B cell (primary cell): ENCODE measurements at regions not wholly inside any gene's neighbourhood (a gene's known extent, or its start where the extent isn't known, plus 50 kb on each side); places are given as distances from the start of the nearest gene placed in this dataset.

Experiments used
- ATAC-seq: fragments of 200-7000 bp; cut with Tn5 transposase; one replicate; pipeline ENCODE4 v1.10.0; 2021; ENCODE audit warnings: low read depth, mild to moderate bottlenecking, moderate number of reproducible peaks, moderate library complexity
- CTCF ChIA-PET: fragments of 350-600 bp; sonication (Branson Sonifier 250); formaldehyde crosslinking; loops from one replicate; lab custom pipeline; 2021; ENCODE audit warnings: antibody characterized with exemption, inconsistent platforms; lab: Charles Lee
- POLR2A ChIA-PET: fragments of 350-600 bp; sonication (Branson Sonifier 250); formaldehyde crosslinking; loops from one replicate; lab custom pipeline; 2021; ENCODE audit warnings: antibody characterized with exemption; lab: Charles Lee
- DNase-seq: peaks from one replicate; pipeline ENCODE4 v3.0.0; 2013
- H2AFZ ChIP-seq: 2 replicates; pipeline ENCODE4 v1.6.1; 2012; ENCODE audit warnings: mild to moderate bottlenecking, low read depth, low read length; ENCODE audit not compliant: insufficient read depth, poor library complexity, severe bottlenecking
- H3K27ac ChIP-seq, 2 donors: 1 replicate in 1 of 2; 2 replicates in 1 of 2; pipeline ENCODE4 v1.5.1; 2012 to 2013; ENCODE audit warnings: low read length in 2 of 2, mild to moderate bottlenecking in 2 of 2, moderate library complexity in 1 of 2
- H3K27me3 ChIP-seq, 4 experiments: fragments of 200-600 bp in 1 of 4; sonication (generic) in 1 of 4; replicated peaks in 1 of 4; 1 replicate in 2 of 4; 2 replicates in 2 of 4; pipeline versions ENCODE4 v1.6.1 to v1.7.0; 2013 to 2016; ENCODE audit warnings: low read length in 3 of 4, mild to moderate bottlenecking in 2 of 4, mixed read lengths in 1 of 4, moderate library complexity in 1 of 4; ENCODE audit not compliant: insufficient read depth in 4 of 4, control insufficient read depth in 3 of 4; ENCODE audit errors: control extremely low read depth in 1 of 4
- H3K36me3 ChIP-seq, 2 experiments: replicated peaks in 1 of 2; 1 replicate in 1 of 2; 2 replicates in 1 of 2; pipeline versions ENCODE4 v1.6.1 to v1.7.1; 2013; ENCODE audit warnings: low read length in 1 of 2; ENCODE audit not compliant: insufficient read depth in 2 of 2, control insufficient read depth in 1 of 2; ENCODE audit errors: control extremely low read depth in 1 of 2, extremely low read depth in 1 of 2
- H3K4me1 ChIP-seq, 2 donors: fragments of 200-600 bp in 1 of 2; sonication (generic) in 1 of 2; 1 replicate in 1 of 2; 2 replicates in 1 of 2; pipeline versions ENCODE4 v1.5.1 to v1.6.1; 2013 to 2017; ENCODE audit warnings: low read length in 2 of 2; ENCODE audit not compliant: control insufficient read depth in 2 of 2, insufficient read depth in 2 of 2
- H3K4me2 ChIP-seq: replicated peaks from 2 replicates; pipeline ENCODE3; 2012; ENCODE audit warnings: mild to moderate bottlenecking, low read depth, low read length; ENCODE audit not compliant: poor library complexity, severe bottlenecking
- H3K4me3 ChIP-seq, 5 experiments: fragments of 200-600 bp in 1 of 5; sonication (generic) in 1 of 5; 1 replicate in 3 of 5; 2 replicates in 2 of 5; pipeline versions ENCODE4 v1.5.1 to v1.7.0; 2011 to 2016; ENCODE audit warnings: low read length in 4 of 5, mild to moderate bottlenecking in 4 of 5, low read depth in 2 of 5, control low read depth in 1 of 5, moderate library complexity in 1 of 5; ENCODE audit not compliant: insufficient read depth in 1 of 5; ENCODE audit errors: control extremely low read depth in 1 of 5, extremely low read depth in 1 of 5
- H3K79me2 ChIP-seq: fragments of 200-600 bp; sonication (generic); one replicate; pipeline ENCODE4 v1.6.0; 2016; ENCODE audit warnings: low read length; ENCODE audit not compliant: control insufficient read depth, insufficient read depth
- H3K9ac ChIP-seq: fragments of 200-600 bp; sonication (generic); 2 replicates; pipeline ENCODE4 v1.6.1; 2017; ENCODE audit warnings: mild to moderate bottlenecking, low read length, moderate library complexity
- H3K9me3 ChIP-seq, 3 donors: one replicate each; pipeline versions ENCODE4 v1.6.1 to v1.7.1; 2013; ENCODE audit warnings: low read length in 2 of 3; ENCODE audit not compliant: control insufficient read depth in 2 of 3, insufficient read depth in 1 of 3; ENCODE audit errors: control extremely low read depth in 1 of 3
- H4K20me1 ChIP-seq: 2 replicates; pipeline ENCODE4 v1.6.0; 2012; ENCODE audit warnings: mild to moderate bottlenecking, low read length; ENCODE audit not compliant: insufficient read depth, control insufficient read depth, poor library complexity, severe bottlenecking
- H3K27ac Mint-ChIP-seq: one replicate; pipeline ENCODE4 v1.8.0; 2021; ENCODE audit warnings: mixed read lengths
- H3K27me3 Mint-ChIP-seq: one replicate; pipeline ENCODE4 v1.8.0; 2021; ENCODE audit warnings: mixed read lengths
- H3K4me1 Mint-ChIP-seq: one replicate; pipeline ENCODE4 v1.8.0; 2021; ENCODE audit warnings: mixed read lengths
- H3K4me3 Mint-ChIP-seq: one replicate; pipeline ENCODE4 v1.8.0; 2021; ENCODE audit warnings: mixed read lengths
- H3K9me3 Mint-ChIP-seq: one replicate; pipeline ENCODE4 v1.8.0; 2022; ENCODE audit warnings: mixed read lengths; ENCODE audit not compliant: insufficient read depth
- CTCF ChIP-seq: fragments of 200-600 bp; IDR thresholded peaks from one replicate; pipeline ENCODE4 v1.8.0; 2022; ENCODE audit warnings: antibody characterized with exemption, mild to moderate bottlenecking
- EZH2 ChIP-seq: IDR thresholded peaks from 2 replicates; pipeline ENCODE4 v1.6.1; 2012; ENCODE audit warnings: borderline replicate concordance, low read depth, mild to moderate bottlenecking, moderate library complexity, low read length; ENCODE audit not compliant: insufficient read depth, poor library complexity, severe bottlenecking
- WGBS: methylation state at CpG from one replicate; pipeline ENCODE4 v1.1.5; 2013; ENCODE audit warnings: missing lambda C conversion rate; ENCODE audit not compliant: insufficient coverage; 5-methylcytosine and 5-hydroxymethylcytosine counted together
- intact Hi-C: fragments of 100-400 bp; cut with micrococcal nuclease; formaldehyde crosslinking; loops from one replicate; pipeline ENCODE4 v1.10.0; 2022

DNA sequence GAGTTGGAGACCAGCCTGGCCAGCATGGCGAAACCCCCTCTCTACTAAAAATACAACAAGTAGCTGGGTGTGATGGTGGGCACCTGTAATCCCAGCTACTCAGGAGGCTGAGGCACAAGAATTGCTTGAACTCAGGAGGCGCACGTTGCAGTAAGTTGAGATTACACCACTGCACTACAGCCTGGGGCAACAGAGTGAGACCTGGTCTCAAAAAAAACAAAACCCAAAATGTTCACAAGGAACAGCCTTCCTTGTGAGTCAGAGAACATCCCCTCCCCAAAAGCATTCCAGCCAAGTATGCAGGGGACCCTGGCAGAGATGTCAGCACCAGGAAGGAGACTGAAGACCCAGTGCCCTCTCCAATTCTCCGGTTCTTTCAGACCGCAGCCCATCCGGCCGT is 314.9 kb upstream of the TSHZ3 start:
- no peak for DNase-seq
- peaks cover under 1% of the 10 kb centered on the region for H3K9me3 Mint-ChIP-seq
- H3K4me1 Mint-ChIP-seq = no peaks in the 10 kb centered on the region
- H3K27me3 ChIP-seq = no peaks in the 10 kb centered on the region
- no peak overlapping the region for H3K4me2 ChIP-seq
- H3K79me2 ChIP-seq = no peaks in the 10 kb centered on the region
- no peak overlapping the region for H3K27ac ChIP-seq
- no peaks in the 10 kb centered on the region for H3K4me1 ChIP-seq
- H3K4me3 Mint-ChIP-seq = no peak overlapping the region
- 95% methylated on average over 2 of the region's 7 CpGs for WGBS
- no peak for ATAC-seq
- POLR2A ChIA-PET = no interaction called here
- no peak overlapping the region for H2AFZ ChIP-seq
- CTCF ChIA-PET = no interaction called here
- no peak overlapping the region for H3K9ac ChIP-seq
- H4K20me1 ChIP-seq = no peaks in the 10 kb centered on the region
- H3K36me3 ChIP-seq = no peaks in the 10 kb centered on the region
- peaks cover 0 to 18% (median 0%) of the 10 kb centered on the region in 3 donors for H3K9me3 ChIP-seq
- no peaks in the 10 kb centered on the region for H3K27me3 Mint-ChIP-seq
- intact Hi-C loops = no loop called here
- H3K4me3 ChIP-seq = no peak overlapping the region
- no peak overlapping the region for H3K27ac Mint-ChIP-seq
- TF ChIP-seq EZH2 (no peak), CTCF (no peak)

DNA sequence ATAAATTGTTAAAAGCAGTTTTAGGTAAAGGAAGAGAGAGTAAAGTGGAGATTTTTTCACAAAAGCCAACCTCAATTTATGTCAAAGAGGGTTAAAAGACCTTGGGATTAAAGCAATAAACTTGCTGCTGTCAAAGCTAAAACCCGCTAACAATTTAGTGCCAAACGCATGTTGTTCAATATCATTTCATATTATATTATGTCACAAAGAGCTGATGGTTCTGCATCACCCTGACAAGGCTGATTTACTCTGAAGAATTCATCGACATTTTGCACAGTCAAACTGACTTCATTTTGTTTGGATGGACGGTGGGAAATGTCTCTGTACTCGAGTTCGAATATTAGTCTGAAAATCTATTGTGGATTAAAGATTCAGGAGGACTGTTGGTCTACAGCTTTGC is 315.8 kb upstream of the TSHZ3 start:
- TF ChIP-seq EZH2 = no peak
- TF ChIP-seq CTCF = no peak
- 91% methylated on average over 4 of the region's 6 CpGs for WGBS
- Mint-ChIP-seq H3K4me1 (no peaks in the 10 kb centered on the region), H3K27ac (no peak overlapping the region), H3K4me3 (no peak overlapping the region), H3K9me3 (peaks cover 2% of the 10 kb centered on the region), H3K27me3 (no peaks in the 10 kb centered on the region)
- H4K20me1 ChIP-seq = no peaks in the 10 kb centered on the region
- no peak overlapping the region for H2AFZ ChIP-seq
- H3K36me3 ChIP-seq = no peaks in the 10 kb centered on the region
- H3K4me2 ChIP-seq = no peak overlapping the region
- H3K9me3 ChIP-seq = peaks cover 0 to 18% (median 0%) of the 10 kb centered on the region in 3 donors
- H3K27ac ChIP-seq = no peak overlapping the region
- no peaks in the 10 kb centered on the region for H3K79me2 ChIP-seq
- intact Hi-C loops = no loop called here
- H3K27me3 ChIP-seq = no peaks in the 10 kb centered on the region
- ATAC-seq (no peak), DNase-seq (no peak)
- no peaks in the 10 kb centered on the region for H3K4me1 ChIP-seq
- ChIA-PET POLR2A (no interaction called here), CTCF (no interaction called here)
- no peak overlapping the region for H3K4me3 ChIP-seq
- H3K9ac ChIP-seq = no peak overlapping the region
